Spleen (tissue), 7 donors: ENCODE measurements at regions not wholly inside any gene's neighbourhood (a gene's known extent, or its start where the extent isn't known, plus 50 kb on each side); places are given as distances from the start of the nearest gene placed in this dataset.

Experiments
- POLR2A ChIP-seq, 3 donors: fragments of 450-650 bp; IDR thresholded peaks; one replicate each; pipeline ENCODE4 v1.5.1; 2017; ENCODE audit warnings: antibody characterized with exemption in 3 of 3, mild to moderate bottlenecking in 1 of 3
- POLR2AphosphoS5 ChIP-seq, 3 donors: sonication (generic); formaldehyde crosslinking; IDR thresholded peaks; one replicate each; pipeline ENCODE4 v1.5.1; 2017; ENCODE audit warnings: antibody characterized with exemption in 3 of 3
- TF ChIP-seq, protein P1 (sequence below), 11 experiments: fragments of 200-600 bp in 7 of 11; fragments of 450-650 bp in 4 of 11; sonication (generic) in 4 of 11; IDR thresholded peaks in 8 of 11; conservative IDR thresholded peaks in 3 of 11; 1 replicate in 7 of 11; 2 replicates in 4 of 11; pipeline versions ENCODE4 v1.4.0 to v1.8.0; 2016 to 2021; ENCODE audit warnings: antibody characterized with exemption in 11 of 11, inconsistent platforms in 4 of 11, mild to moderate bottlenecking in 1 of 11
- donor health status: DM: no; HTN: no; CAD: no; lungs with moderate emphysema.
- donor health status: DM: no; HTN: no; CAD: no.
- donor health status: DM: no; HTN: no; CAD: no.

DNA sequence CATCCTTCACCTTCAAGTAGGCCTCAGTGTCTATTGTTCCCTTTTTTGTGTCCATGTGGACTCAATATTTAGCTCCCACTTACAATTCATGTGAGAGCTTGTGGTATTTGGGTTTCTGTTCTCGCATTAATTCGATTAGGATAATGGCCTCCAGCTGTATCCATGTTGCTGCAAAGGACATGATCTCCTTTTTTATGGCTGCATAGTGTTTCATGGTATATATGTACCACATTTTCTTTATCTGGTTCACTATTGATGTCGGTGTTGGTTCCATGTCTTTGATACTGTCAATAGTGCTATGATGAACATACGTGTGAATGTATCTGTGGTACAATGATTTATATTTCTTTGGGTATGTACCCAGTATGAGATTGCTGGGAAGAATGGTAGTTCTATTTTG, 113.7 kb downstream of the FGF18 start:
- TF ChIP-seq, protein P1, sequence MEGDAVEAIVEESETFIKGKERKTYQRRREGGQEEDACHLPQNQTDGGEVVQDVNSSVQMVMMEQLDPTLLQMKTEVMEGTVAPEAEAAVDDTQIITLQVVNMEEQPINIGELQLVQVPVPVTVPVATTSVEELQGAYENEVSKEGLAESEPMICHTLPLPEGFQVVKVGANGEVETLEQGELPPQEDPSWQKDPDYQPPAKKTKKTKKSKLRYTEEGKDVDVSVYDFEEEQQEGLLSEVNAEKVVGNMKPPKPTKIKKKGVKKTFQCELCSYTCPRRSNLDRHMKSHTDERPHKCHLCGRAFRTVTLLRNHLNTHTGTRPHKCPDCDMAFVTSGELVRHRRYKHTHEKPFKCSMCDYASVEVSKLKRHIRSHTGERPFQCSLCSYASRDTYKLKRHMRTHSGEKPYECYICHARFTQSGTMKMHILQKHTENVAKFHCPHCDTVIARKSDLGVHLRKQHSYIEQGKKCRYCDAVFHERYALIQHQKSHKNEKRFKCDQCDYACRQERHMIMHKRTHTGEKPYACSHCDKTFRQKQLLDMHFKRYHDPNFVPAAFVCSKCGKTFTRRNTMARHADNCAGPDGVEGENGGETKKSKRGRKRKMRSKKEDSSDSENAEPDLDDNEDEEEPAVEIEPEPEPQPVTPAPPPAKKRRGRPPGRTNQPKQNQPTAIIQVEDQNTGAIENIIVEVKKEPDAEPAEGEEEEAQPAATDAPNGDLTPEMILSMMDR (IDR thresholded peaks at IDR 0.05 in 8 of 11, conservative IDR thresholded peaks at IDR 0.05 in 3 of 11) = no peak
- TF ChIP-seq POLR2A (IDR thresholded peaks at IDR 0.05) (no peak), POLR2AphosphoS5 (IDR thresholded peaks at IDR 0.05) (no peak)
